Suprapubic skin (tissue), 4 donors: ENCODE measurements at regions not wholly inside any gene's neighbourhood (a gene's known extent, or its start where the extent isn't known, plus 50 kb on each side); places are given as distances from the start of the nearest gene placed in this dataset.

Source experiments
- DNase-seq, 2 donors: peaks; one replicate each; pipeline ENCODE4 v3.0.0-alpha.2; 2019; ENCODE audit warnings: low spot score in 2 of 2
- H3K27ac ChIP-seq: fragments of 200-600 bp; sonication (generic); one replicate; pipeline ENCODE4 v1.5.1; 2019
- H3K27me3 ChIP-seq: fragments of 200-600 bp; sonication (generic); one replicate; pipeline ENCODE4 v1.5.1; 2019
- H3K36me3 ChIP-seq: fragments of 200-600 bp; sonication (generic); one replicate; pipeline ENCODE4 v1.5.1; 2019
- H3K4me1 ChIP-seq: fragments of 200-600 bp; sonication (generic); one replicate; pipeline ENCODE4 v1.5.1; 2019
- H3K4me3 ChIP-seq: fragments of 200-600 bp; sonication (generic); one replicate; pipeline ENCODE4 v1.5.1; 2019; ENCODE audit warnings: mild to moderate bottlenecking
- H3K9me3 ChIP-seq: fragments of 200-600 bp; sonication (generic); one replicate; pipeline ENCODE4 v1.5.1; 2019
- EP300 ChIP-seq: sonication (generic); formaldehyde crosslinking; IDR thresholded peaks from one replicate; pipeline ENCODE4 v1.6.1; 2017; ENCODE audit warnings: antibody characterized with exemption
- POLR2A ChIP-seq, 2 donors: fragments of 450-650 bp; IDR thresholded peaks; one replicate each; pipeline ENCODE4 v1.6.1; 2017; ENCODE audit warnings: antibody characterized with exemption in 2 of 2, mild to moderate bottlenecking in 2 of 2, moderate library complexity in 2 of 2
- POLR2AphosphoS5 ChIP-seq, 3 donors: sonication (generic); formaldehyde crosslinking; IDR thresholded peaks; one replicate each; pipeline ENCODE4 v1.6.1; 2017; ENCODE audit warnings: antibody characterized with exemption in 3 of 3
- WGBS: methylation state at CpG from one replicate; pipeline ENCODE4 v1.1.5; 2018; 5-methylcytosine and 5-hydroxymethylcytosine counted together
- TF ChIP-seq, protein P1 (sequence below), 2 donors: fragments of 200-600 bp in 1 of 2; fragments of 450-650 bp in 1 of 2; sonication (generic) in 1 of 2; IDR thresholded peaks; one replicate each; pipeline ENCODE4 v1.5.1; 2016 to 2019; ENCODE audit warnings: antibody characterized with exemption in 2 of 2, mild to moderate bottlenecking in 1 of 2, moderate library complexity in 1 of 2

DNA sequence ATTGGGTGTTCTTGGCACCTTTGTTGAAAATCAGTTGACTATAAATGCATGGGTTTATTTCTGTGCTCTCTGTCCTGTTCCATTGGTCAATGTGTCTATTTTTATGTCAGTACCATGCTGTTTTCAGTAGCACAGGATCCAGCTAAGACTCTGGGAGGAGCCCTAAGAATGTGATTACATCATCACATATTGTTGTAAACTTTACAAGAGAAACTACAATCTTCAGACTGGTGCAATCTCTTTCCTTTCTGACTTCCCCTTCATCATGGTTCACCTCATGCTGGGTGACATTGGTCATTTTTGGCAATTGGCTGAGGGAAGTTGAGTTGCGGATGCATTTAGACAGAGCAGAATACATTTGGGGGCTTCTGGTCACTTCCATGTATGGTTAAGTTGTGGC is 88.4 kb downstream of the C21orf91 start:
- no peak overlapping the region for H3K27ac ChIP-seq
- H3K9me3 ChIP-seq, result no peaks in the 10 kb centered on the region
- TF ChIP-seq POLR2A (IDR thresholded peaks at IDR 0.05), result no peak
- no peak for TF ChIP-seq POLR2AphosphoS5 (IDR thresholded peaks at IDR 0.05)
- no peak for TF ChIP-seq EP300
- TF ChIP-seq, protein P1, sequence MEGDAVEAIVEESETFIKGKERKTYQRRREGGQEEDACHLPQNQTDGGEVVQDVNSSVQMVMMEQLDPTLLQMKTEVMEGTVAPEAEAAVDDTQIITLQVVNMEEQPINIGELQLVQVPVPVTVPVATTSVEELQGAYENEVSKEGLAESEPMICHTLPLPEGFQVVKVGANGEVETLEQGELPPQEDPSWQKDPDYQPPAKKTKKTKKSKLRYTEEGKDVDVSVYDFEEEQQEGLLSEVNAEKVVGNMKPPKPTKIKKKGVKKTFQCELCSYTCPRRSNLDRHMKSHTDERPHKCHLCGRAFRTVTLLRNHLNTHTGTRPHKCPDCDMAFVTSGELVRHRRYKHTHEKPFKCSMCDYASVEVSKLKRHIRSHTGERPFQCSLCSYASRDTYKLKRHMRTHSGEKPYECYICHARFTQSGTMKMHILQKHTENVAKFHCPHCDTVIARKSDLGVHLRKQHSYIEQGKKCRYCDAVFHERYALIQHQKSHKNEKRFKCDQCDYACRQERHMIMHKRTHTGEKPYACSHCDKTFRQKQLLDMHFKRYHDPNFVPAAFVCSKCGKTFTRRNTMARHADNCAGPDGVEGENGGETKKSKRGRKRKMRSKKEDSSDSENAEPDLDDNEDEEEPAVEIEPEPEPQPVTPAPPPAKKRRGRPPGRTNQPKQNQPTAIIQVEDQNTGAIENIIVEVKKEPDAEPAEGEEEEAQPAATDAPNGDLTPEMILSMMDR (IDR thresholded peaks at IDR 0.05), result no peak
- no peaks in the 10 kb centered on the region for H3K36me3 ChIP-seq
- no peaks in the 10 kb centered on the region for H3K27me3 ChIP-seq
- H3K4me3 ChIP-seq, result no peak overlapping the region
- WGBS, result 67% methylated on average over 1 of the region's 1 CpG
- no peak for DNase-seq
- peaks cover 4% of the 10 kb centered on the region for H3K4me1 ChIP-seq

DNA sequence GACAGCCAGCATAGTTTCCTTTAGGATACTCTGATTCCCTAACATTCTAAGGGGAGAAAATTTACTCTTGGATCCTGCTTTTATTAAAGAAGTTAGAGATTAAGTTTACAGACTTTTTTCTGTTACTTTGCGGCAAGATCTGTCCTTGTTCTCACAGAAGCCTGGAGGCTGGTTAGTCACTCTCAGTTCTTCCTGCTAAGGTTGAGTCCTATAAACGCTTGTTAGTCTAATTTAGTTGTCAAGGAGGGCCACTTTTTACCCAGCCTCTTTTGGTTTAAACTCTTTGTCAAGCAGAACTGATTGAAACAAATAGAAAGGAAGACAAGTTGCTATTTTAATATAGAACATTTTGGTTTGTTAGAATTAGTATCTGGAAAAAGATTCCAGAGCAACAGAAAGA is 89.7 kb downstream of the C21orf91 start:
- H3K36me3 ChIP-seq, result no peaks in the 10 kb centered on the region
- H3K4me3 ChIP-seq, result no peak overlapping the region
- H3K9me3 ChIP-seq, result no peaks in the 10 kb centered on the region
- no peaks in the 10 kb centered on the region for H3K27me3 ChIP-seq
- no peak for DNase-seq
- WGBS, result 62% methylated on average over 2 of the region's 2 CpGs
- H3K4me1 ChIP-seq, result peaks cover 4% of the 10 kb centered on the region
- no peak overlapping the region for H3K27ac ChIP-seq
- TF ChIP-seq, protein P1 (IDR thresholded peaks at IDR 0.05), result no peak
- no peak for TF ChIP-seq POLR2AphosphoS5 (IDR thresholded peaks at IDR 0.05)
- no peak for TF ChIP-seq EP300
- TF ChIP-seq POLR2A (IDR thresholded peaks at IDR 0.05), result no peak

DNA sequence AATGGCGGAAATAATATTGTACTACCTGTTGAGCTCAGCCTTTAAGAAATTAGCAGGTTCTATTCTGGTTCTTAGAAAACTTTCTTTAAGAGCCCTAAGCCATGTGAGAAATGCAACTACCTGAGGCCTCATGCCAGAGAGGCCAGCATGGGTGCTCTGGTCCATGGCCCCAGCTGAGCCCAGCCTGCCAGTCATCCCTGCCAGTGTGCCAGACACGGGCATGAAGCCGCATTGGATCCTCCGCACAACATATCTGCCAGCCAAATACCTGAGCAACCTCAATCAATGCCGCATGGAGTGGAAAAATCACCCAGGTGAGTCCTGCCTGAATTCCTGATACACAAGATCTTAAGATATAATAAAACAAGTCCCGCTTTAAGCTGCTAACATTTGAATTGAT is 91.8 kb downstream of the C21orf91 start:
- DNase-seq, result no peak
- H3K27ac ChIP-seq, result no peak overlapping the region
- H3K4me1 ChIP-seq, result peaks cover 4% of the 10 kb centered on the region
- H3K27me3 ChIP-seq, result no peaks in the 10 kb centered on the region
- no peaks in the 10 kb centered on the region for H3K36me3 ChIP-seq
- no peak for TF ChIP-seq POLR2A (IDR thresholded peaks at IDR 0.05)
- no peak for TF ChIP-seq POLR2AphosphoS5 (IDR thresholded peaks at IDR 0.05)
- TF ChIP-seq, protein P1 (IDR thresholded peaks at IDR 0.05), result no peak
- no peak for TF ChIP-seq EP300
- H3K9me3 ChIP-seq, result no peaks in the 10 kb centered on the region
- 36% methylated on average over 6 of the region's 6 CpGs for WGBS
- no peak overlapping the region for H3K4me3 ChIP-seq

DNA sequence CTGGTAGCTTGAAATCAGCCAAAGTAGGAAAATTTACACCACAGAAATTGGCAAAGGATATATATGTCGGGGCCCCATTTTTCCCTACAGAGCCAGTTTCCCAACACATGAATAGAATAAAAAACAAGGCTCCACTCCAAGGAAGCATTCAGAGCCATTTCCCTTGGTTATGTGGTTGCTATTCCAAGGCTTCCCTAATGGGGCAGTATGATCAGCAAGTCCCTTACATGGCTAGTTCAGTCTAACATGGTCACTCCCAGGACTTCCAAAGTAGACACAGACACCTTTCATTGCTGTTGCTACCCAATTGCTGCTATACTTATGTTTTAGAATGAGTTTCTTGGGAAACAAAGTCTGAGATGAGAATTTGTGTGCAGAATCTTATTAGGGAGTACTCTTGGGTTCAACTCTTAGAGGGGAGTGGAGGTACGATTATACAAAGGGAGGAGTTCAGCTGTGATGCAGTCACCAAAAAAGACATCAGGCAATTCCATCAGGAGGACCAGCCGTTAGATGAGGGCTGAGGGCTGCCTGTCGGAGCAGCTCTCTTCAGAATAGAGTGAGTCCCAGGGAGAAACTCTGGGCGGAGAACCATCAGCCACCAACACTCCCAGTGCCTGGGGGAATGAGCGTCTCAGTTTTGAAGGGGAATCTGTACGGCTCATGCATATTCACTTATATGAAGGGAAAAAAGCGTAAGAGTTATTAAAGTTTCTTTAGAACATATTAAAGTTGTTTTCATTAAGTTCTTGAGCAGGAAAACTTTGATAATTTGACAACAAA is 92.9 kb downstream of the C21orf91 start:
- no peak for TF ChIP-seq POLR2AphosphoS5 (IDR thresholded peaks at IDR 0.05)
- 64% methylated on average over 8 of the region's 8 CpGs for WGBS
- no peak overlapping the region for H3K27ac ChIP-seq
- no peak overlapping the region for H3K4me3 ChIP-seq
- H3K36me3 ChIP-seq, result no peaks in the 10 kb centered on the region
- H3K27me3 ChIP-seq, result no peaks in the 10 kb centered on the region
- no peak for DNase-seq
- peaks cover 4% of the 10 kb centered on the region for H3K4me1 ChIP-seq
- no peaks in the 10 kb centered on the region for H3K9me3 ChIP-seq

DNA sequence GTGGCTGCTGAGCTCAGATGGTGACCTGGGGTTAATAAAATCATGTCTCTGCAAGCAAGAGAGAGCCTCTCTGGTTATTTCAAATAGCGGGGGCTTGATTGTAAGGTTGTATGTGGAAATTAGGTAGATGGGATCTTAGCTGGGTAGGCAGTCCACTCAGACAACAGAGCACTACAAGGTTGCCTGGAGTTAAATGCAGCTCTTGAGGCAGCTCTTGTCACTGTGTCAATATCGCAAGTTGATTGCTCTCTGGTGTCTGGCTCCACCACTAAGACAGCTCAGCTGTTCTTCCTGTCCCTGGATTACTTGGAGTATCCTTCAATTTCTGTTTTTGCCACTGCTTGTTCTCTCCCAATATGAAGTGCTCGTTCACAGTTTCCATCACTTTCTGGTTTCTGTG is 93.8 kb downstream of the C21orf91 start:
- Histone ChIP-seq H3K4me3 (no peak overlapping the region), H3K27me3 (no peaks in the 10 kb centered on the region), H3K9me3 (no peaks in the 10 kb centered on the region), H3K4me1 (no peaks in the 10 kb centered on the region), H3K27ac (no peak overlapping the region), H3K36me3 (no peaks in the 10 kb centered on the region)
- TF ChIP-seq, protein P1 (IDR thresholded peaks at IDR 0.05), result no peak
- no peak for TF ChIP-seq POLR2A (IDR thresholded peaks at IDR 0.05)
- no peak for TF ChIP-seq POLR2AphosphoS5 (IDR thresholded peaks at IDR 0.05)
- TF ChIP-seq EP300, result no peak
- 91% methylated on average over 3 of the region's 3 CpGs for WGBS
- DNase-seq, result no peak
